ENCODE measurements at regions not wholly inside any gene's neighbourhood (a gene's known extent, or its start where the extent isn't known, plus 50 kb on each side); places are given as distances from the start of the nearest gene placed in this dataset.
"Not testable (repeated sequence)": the region's sequence is repeated elsewhere in the genome, so short reads cannot be mapped to it uniquely, and the experiment has no call there.

GRCh38 chr16:9622268-9622667, 530.8 kb downstream of the HAPSTR1 start:
- no peak for DNase-seq
- Histone ChIP-seq H3K27me3 (ENCODE audit: control insufficient read depth, insufficient read depth) (no peaks in the 10 kb centered on the region), H3K9me3 (ENCODE audit: control insufficient read depth, low read length) (no peaks in the 10 kb centered on the region), H3K4me1 (ENCODE audit: control insufficient read depth, insufficient read depth, low read length) (no peaks in the 10 kb centered on the region), H3K4me3 (ENCODE audit: low read length) (no peak overlapping the region), H3K27ac (ENCODE audit: low read length) (no peak overlapping the region)
- ATAC-seq = no peak
- WGBS = 54% methylated on average over 4 of the region's 4 CpGs
- intact Hi-C loops (cut with DNase I) = no loop called here

DNA sequence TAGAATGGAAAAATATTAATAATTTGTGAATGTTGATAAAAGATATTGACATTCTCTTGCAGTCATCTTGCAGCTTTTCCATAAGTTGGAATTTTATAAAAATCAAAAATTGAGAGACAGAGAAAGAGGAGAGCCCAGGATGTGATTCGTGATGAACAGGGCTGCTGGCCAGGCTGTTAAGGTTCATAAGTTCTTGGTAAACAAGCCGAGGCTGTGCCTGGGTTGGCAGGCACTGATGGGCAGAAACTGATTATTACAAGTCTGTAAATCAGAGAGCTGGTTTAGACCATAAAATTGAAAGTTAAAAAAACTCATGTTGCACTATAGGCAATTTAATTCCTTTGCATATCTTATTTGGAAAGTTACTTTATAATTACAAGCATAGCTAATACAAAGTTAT, 533.7 kb downstream of the HAPSTR1 start:
- Histone ChIP-seq H3K27me3 (ENCODE audit: control insufficient read depth, insufficient read depth) (no peaks in the 10 kb centered on the region), H3K4me3 (ENCODE audit: low read length) (no peak overlapping the region), H3K27ac (ENCODE audit: low read length) (no peak overlapping the region), H3K9me3 (ENCODE audit: control insufficient read depth, low read length) (no peaks in the 10 kb centered on the region), H3K4me1 (ENCODE audit: control insufficient read depth, insufficient read depth, low read length) (no peaks in the 10 kb centered on the region)
- intact Hi-C loops (cut with DNase I) = no loop called here
- DNase-seq = no peak
- ATAC-seq = no peak
- 25% methylated on average over 2 of the region's 2 CpGs for WGBS

- no peak overlapping the region for H3K4me3 ChIP-seq (ENCODE audit: low read length)
- ATAC-seq = no peak
- no peaks in the 10 kb centered on the region for H3K9me3 ChIP-seq (ENCODE audit: control insufficient read depth, low read length)
- no peaks in the 10 kb centered on the region for H3K4me1 ChIP-seq (ENCODE audit: control insufficient read depth, insufficient read depth, low read length)
- no peak overlapping the region for H3K27ac ChIP-seq (ENCODE audit: low read length)
- WGBS = 70% methylated on average over 5 of the region's 5 CpGs
- no peak for DNase-seq
- intact Hi-C loops (cut with DNase I) = no loop called here
- H3K27me3 ChIP-seq (ENCODE audit: control insufficient read depth, insufficient read depth) = no peaks in the 10 kb centered on the region
Measured at GRCh38 chr16:9627427-9627826, 536.0 kb downstream of the HAPSTR1 start.

- intact Hi-C loops (cut with DNase I) = no loop called here
- no peaks in the 10 kb centered on the region for H3K27me3 ChIP-seq (ENCODE audit: control insufficient read depth, insufficient read depth)
- no peaks in the 10 kb centered on the region for H3K4me1 ChIP-seq (ENCODE audit: control insufficient read depth, insufficient read depth, low read length)
- no peaks in the 10 kb centered on the region for H3K9me3 ChIP-seq (ENCODE audit: control insufficient read depth, low read length)
- H3K4me3 ChIP-seq (ENCODE audit: low read length) = no peak overlapping the region
- WGBS = 61% methylated on average over 3 of the region's 3 CpGs
- ATAC-seq (no peak), DNase-seq (no peak)
- no peak overlapping the region for H3K27ac ChIP-seq (ENCODE audit: low read length)
Measured at GRCh38 chr16:9630119-9630518, 538.7 kb downstream of the HAPSTR1 start.

GRCh38 chr16:9630985-9631384, 539.5 kb downstream of the HAPSTR1 start:
- H3K27me3 ChIP-seq (ENCODE audit: control insufficient read depth, insufficient read depth) = no peaks in the 10 kb centered on the region

GRCh38 chr16:9633844-9634243, 542.4 kb downstream of the HAPSTR1 start:
- H3K4me3 ChIP-seq (ENCODE audit: low read length) = no peak overlapping the region
- intact Hi-C loops (cut with DNase I) = no loop called here
- no peak overlapping the region for H3K27ac ChIP-seq (ENCODE audit: low read length)
- 70% methylated on average over 6 of the region's 6 CpGs for WGBS
- no peaks in the 10 kb centered on the region for H3K27me3 ChIP-seq (ENCODE audit: control insufficient read depth, insufficient read depth)
- no peaks in the 10 kb centered on the region for H3K9me3 ChIP-seq (ENCODE audit: control insufficient read depth, low read length)
- no peaks in the 10 kb centered on the region for H3K4me1 ChIP-seq (ENCODE audit: control insufficient read depth, insufficient read depth, low read length)
- ATAC-seq (no peak), DNase-seq (no peak)

More at GRCh38 chr16:9630985-9631384, 539.5 kb downstream of the HAPSTR1 start:
- no peak overlapping the region for H3K4me3 ChIP-seq (ENCODE audit: low read length)
- DNase-seq (no peak), ATAC-seq (no peak)
- H3K4me1 ChIP-seq (ENCODE audit: control insufficient read depth, insufficient read depth, low read length) = no peaks in the 10 kb centered on the region
- intact Hi-C loops (cut with DNase I) = no loop called here
- H3K27ac ChIP-seq (ENCODE audit: low read length) = no peak overlapping the region
- WGBS = 83% methylated on average over 4 of the region's 4 CpGs
- no peaks in the 10 kb centered on the region for H3K9me3 ChIP-seq (ENCODE audit: control insufficient read depth, low read length)

GRCh38 chr16:9635150-9635720, 543.8 kb downstream of the HAPSTR1 start:
- H3K27ac ChIP-seq (ENCODE audit: low read length); H3K9me3 ChIP-seq (ENCODE audit: control insufficient read depth, low read length); DNase-seq; ATAC-seq; H3K4me3 ChIP-seq (ENCODE audit: low read length); intact Hi-C loops (cut with DNase I); H3K27me3 ChIP-seq (ENCODE audit: control insufficient read depth, insufficient read depth); H3K4me1 ChIP-seq (ENCODE audit: control insufficient read depth, insufficient read depth, low read length): not testable (repeated sequence)
- 79% methylated on average over 11 of the region's 11 CpGs for WGBS

- no peaks in the 10 kb centered on the region for H3K9me3 ChIP-seq (ENCODE audit: control insufficient read depth, low read length)
- peaks cover 3% of the 10 kb centered on the region for H3K4me1 ChIP-seq (ENCODE audit: control insufficient read depth, insufficient read depth, low read length)
- ATAC-seq = no peak
- no peak overlapping the region for H3K4me3 ChIP-seq (ENCODE audit: low read length)
- H3K27me3 ChIP-seq (ENCODE audit: control insufficient read depth, insufficient read depth) = no peaks in the 10 kb centered on the region
- H3K27ac ChIP-seq (ENCODE audit: low read length) = no peak overlapping the region
- 75% methylated on average over 3 of the region's 3 CpGs for WGBS
- intact Hi-C loops (cut with DNase I) = no loop called here
- DNase-seq = no peak
Measured at GRCh38 chr16:9644258-9644657, 538.0 kb downstream of the GRIN2A start.

GRCh38 chr16:9645911-9646310, 536.3 kb downstream of the GRIN2A start:
- DNase-seq (no peak), ATAC-seq (no peak)
- WGBS = 72% methylated on average over 3 of the region's 3 CpGs
- no peak overlapping the region for H3K4me3 ChIP-seq (ENCODE audit: low read length)
- no peaks in the 10 kb centered on the region for H3K9me3 ChIP-seq (ENCODE audit: control insufficient read depth, low read length)
- H3K27ac ChIP-seq (ENCODE audit: low read length) = no peak overlapping the region
- intact Hi-C loops (cut with DNase I) = loop anchor here in 2 of 4 donors (2.0 to 5.0 kb wide), 2 partner anchors 535 to 536 kb away; partner anchors contain the start of gene GRIN2A (in 1 of the 2)
- peaks cover 3% of the 10 kb centered on the region for H3K4me1 ChIP-seq (ENCODE audit: control insufficient read depth, insufficient read depth, low read length)
- H3K27me3 ChIP-seq (ENCODE audit: control insufficient read depth, insufficient read depth) = no peaks in the 10 kb centered on the region

DNA sequence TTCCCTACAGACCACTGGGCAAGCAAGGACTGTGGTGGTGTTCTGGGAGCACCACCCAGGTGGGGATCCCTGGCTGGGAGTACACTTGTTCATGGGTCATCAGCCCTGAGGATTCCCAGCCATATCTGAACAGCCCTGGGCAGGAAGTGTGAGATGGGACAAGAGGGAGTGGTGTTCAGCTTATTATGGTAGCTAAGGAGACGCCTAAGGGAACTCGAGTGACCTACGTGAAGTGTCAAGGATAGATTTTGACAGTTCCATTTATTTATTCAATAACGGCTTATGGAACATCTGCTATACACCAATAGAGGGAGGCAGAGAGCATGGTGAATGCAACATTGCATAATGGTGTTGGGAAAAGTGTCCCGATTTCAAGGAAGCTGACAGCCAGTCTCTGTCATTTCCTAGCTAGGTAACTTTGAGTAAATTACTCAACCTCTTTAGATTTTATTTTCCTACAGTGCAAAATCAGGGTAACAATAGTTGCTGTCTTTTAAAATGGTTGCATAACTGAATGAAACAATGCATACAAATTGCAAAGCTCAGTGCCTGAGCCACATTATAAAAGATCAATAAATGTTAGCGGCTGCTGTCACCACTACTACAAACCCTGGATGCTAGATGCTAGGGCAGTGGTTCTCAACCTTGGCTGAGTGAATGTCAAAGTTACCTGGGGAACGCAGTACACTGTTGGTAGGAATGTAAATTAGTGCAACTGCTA, 534.1 kb downstream of the GRIN2A start:
- intact Hi-C loops (cut with DNase I) = loop anchor here in 2 of 4 donors (2.0 to 5.0 kb wide), 2 partner anchors 533 to 534 kb away; partner anchors contain the start of gene GRIN2A (in 1 of the 2)
- 28% methylated on average over 7 of the region's 7 CpGs for WGBS
- Histone ChIP-seq H3K9me3 (ENCODE audit: control insufficient read depth, low read length) (no peaks in the 10 kb centered on the region), H3K4me3 (ENCODE audit: low read length) (no peak overlapping the region), H3K27me3 (ENCODE audit: control insufficient read depth, insufficient read depth) (no peaks in the 10 kb centered on the region), H3K27ac (ENCODE audit: low read length) (no peak overlapping the region), H3K4me1 (ENCODE audit: control insufficient read depth, insufficient read depth, low read length) (peaks cover 3% of the 10 kb centered on the region)
- peak; percentile 80 to 85 for ATAC-seq
- DNase-seq = no peak

DNA sequence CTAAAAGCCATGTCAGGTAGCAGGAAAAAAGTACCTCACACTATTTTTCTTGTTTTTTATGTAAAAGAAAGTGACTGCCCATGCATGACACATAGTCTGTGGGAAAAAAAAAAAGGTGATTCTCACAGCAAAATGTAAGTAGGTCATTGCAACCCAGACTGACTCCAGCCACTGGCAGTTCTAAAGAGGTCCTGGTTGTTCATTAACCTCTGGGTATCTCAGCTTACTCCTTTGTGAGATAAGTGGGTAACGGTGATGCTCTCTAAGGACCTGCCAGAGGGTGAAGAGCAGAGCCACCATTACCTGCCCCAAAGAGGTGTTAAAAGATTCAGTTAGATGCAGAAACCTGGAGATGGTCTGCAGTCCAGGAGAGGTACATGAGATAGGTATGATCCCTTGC, 531.9 kb downstream of the GRIN2A start:
- H3K27me3 ChIP-seq (ENCODE audit: control insufficient read depth, insufficient read depth) = no peaks in the 10 kb centered on the region
- H3K27ac ChIP-seq (ENCODE audit: low read length) = no peak overlapping the region
- intact Hi-C loops (cut with DNase I) = loop anchor here in 2 of 4 donors (10.0 kb wide), 2 partner anchors 385 to 535 kb away; partner anchors contain the start of gene GRIN2A (in 1 of the 2)
- peaks cover 3% of the 10 kb centered on the region for H3K4me1 ChIP-seq (ENCODE audit: control insufficient read depth, insufficient read depth, low read length)
- no peak overlapping the region for H3K4me3 ChIP-seq (ENCODE audit: low read length)
- 31% methylated on average over 1 of the region's 1 CpG for WGBS
- ATAC-seq (no peak), DNase-seq (no peak)
- H3K9me3 ChIP-seq (ENCODE audit: control insufficient read depth, low read length) = no peaks in the 10 kb centered on the region
